Neural progenitor cell (in vitro differentiated cells): ENCODE measurements at regions not wholly inside any gene's neighbourhood (a gene's known extent, or its start where the extent isn't known, plus 50 kb on each side); places are given as distances from the start of the nearest gene placed in this dataset.
"Not testable (repeated sequence)": the region's sequence is repeated elsewhere in the genome, so short reads cannot be mapped to it uniquely, and the experiment has no call there.

ENCODE experiments used
- EZH2 ChIP-seq: fragments of 200-600 bp; sonication (generic); IDR thresholded peaks from 2 replicates; pipeline ENCODE4 v1.6.1; 2017; ENCODE audit warnings: antibody characterized with exemption, mild to moderate bottlenecking, moderate library complexity
- EZH2phosphoT487 ChIP-seq: fragments of 200-600 bp; sonication (generic); IDR thresholded peaks from 2 replicates; pipeline ENCODE4 v1.6.1; 2017; ENCODE audit warnings: antibody characterized with exemption
- TF ChIP-seq, protein P1 (sequence below): fragments of 200-600 bp; sonication (generic); IDR thresholded peaks from 2 replicates; pipeline ENCODE4 v1.5.1; 2017; ENCODE audit warnings: antibody characterized with exemption, mild to moderate bottlenecking

DNA sequence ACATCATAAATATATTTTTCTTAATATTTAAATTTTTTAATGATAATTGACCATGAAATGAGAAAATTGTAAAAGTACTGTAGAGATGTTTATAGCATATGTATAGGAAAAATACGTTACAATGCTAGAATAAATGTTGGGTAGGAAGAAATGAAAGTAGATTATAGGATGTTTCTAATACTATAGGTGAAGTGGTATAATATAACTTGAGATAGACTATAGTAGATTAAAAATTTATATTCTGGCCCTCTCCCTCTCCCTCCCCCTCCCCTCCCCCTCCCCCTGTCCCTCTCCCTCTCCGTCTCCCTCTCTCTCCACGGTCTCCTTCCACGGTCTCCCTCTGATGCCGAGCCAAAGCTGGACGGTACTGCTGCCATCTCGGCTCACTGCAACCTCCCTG lies 585.9 kb upstream of the SEMA6D start:
- not testable (repeated sequence) for TF ChIP-seq EZH2, EZH2phosphoT487
- TF ChIP-seq, protein P1, sequence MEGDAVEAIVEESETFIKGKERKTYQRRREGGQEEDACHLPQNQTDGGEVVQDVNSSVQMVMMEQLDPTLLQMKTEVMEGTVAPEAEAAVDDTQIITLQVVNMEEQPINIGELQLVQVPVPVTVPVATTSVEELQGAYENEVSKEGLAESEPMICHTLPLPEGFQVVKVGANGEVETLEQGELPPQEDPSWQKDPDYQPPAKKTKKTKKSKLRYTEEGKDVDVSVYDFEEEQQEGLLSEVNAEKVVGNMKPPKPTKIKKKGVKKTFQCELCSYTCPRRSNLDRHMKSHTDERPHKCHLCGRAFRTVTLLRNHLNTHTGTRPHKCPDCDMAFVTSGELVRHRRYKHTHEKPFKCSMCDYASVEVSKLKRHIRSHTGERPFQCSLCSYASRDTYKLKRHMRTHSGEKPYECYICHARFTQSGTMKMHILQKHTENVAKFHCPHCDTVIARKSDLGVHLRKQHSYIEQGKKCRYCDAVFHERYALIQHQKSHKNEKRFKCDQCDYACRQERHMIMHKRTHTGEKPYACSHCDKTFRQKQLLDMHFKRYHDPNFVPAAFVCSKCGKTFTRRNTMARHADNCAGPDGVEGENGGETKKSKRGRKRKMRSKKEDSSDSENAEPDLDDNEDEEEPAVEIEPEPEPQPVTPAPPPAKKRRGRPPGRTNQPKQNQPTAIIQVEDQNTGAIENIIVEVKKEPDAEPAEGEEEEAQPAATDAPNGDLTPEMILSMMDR = not testable (repeated sequence)
